ENCODE measurements at regions not wholly inside any gene's neighbourhood (a gene's known extent, or its start where the extent isn't known, plus 50 kb on each side); places are given as distances from the start of the nearest gene placed in this dataset.

DNA sequence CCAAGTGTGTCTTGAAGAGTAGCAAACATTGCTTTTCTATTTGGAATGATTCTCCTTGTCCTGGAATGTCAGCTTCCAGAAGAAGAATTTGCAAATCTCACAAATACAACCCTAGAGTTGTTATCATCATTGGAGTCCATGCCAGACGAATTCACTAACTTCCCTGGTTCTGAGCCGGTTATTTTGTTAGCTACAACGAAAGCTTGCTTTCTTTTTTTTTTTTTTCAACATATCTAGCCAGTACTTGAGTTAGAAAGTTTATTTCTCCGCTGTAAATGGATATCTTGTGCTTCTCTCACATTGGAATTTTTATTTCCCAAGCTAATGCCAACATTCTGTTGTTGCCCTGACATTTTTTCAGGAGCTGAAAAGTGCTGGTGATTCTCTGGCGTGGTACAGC is 138.1 kb upstream of the POM121L12 start:
- no peak for DNase-seq (ENCODE audit: low read depth, low spot score)

DNA sequence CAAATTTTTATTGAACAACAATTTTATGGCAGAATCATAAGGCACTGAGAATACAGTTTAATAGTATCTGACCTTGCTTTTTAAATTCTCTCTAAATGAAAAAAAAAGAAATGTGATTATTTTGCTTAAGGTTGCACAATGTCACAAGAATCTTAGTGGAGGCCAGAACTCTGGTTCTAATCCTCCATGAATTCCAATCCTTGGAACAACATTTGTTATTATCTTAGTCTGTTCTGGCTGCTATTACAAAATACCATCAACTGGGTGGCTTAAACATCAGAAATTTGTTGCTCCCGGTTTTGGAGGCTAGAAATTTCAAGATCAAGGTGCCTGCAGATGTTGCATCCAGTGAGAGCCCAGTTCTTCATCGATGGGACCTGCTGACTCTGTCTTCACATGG is 158.2 kb upstream of the POM121L12 start:
- DNase-seq (ENCODE audit: low read depth, low spot score), result no peak

DNA sequence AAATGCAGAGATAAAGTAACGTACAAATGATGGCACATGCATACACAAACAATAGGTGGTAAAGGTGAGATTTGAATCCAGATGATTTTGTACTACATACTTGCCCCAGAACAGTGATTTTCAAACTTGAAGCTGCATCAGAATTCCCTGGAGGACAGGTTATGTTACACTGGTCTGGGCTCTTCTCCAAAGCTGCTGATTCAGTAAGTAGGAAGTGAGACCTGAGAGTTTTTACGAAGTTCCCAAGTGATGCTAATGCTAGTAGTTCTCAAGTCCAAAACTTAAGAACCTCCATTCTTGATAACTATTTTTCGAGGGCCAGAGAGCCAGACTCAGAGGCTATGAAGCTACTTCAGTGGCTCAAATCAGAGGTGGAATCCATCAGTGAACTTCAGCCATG is 159.0 kb upstream of the POM121L12 start:
- DNase-seq (ENCODE audit: low read depth, low spot score), result no peak

DNA sequence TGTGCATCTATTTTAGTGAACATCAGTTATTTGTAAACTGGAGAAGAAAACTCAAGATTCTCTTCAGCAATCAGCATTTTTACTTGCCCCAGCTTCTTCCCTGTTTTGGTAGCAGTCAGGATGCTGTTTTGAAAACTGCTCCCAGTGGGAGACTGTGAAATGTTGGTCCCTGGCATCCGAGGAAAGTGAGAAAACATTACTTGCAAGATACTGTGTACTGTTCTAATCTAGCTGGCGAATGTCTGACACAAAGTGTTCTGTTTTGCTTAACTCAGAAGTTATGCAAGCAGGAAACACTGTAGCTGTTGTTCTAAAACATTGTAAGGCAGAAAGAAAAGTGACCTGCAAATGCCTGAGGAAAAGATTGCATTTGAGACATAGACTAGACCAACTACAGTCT is 171.8 kb upstream of the POM121L12 start:
- DNase-seq (ENCODE audit: low read depth, low spot score), result no peak

DNA sequence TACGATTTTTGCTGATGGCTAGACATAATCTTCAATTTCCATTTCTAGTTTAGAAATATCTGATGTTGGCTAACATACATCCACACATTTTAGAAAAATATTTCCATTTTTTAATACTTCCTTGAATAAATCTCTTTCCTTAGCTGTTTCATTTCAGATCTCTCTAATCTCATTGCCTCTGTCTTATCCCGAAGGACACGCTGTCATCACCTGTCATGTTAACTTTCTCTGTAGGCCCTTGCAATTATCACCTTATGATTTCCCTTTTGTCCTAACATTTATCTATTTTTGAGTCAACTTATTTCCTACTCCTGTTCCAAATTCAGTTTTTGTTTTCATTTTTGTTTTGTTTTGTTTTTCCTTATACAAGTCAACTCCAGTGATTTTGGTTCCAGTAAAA is 173.1 kb upstream of the POM121L12 start:
- no peak for DNase-seq (ENCODE audit: low read depth, low spot score)

DNA sequence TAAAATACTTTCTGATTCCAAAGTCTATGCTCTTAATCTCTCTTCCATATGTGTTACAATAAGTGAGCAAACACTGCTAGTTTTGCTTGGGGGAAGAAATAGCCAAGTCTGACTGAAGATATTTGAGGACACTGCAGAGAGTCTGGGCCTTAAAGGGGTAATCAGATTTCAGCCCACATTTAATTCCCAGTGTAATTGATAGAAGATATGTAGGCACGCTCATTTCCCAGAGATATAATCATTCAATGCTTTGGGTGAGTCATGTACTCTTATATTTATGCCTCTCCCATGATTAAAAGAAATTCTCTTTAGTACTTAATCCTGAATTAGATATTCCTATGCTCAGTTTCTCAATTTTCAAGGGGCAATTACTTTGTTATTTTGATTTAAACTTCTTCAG is 178.1 kb upstream of the POM121L12 start:
- no peak for DNase-seq (ENCODE audit: low read depth, low spot score)

DNA sequence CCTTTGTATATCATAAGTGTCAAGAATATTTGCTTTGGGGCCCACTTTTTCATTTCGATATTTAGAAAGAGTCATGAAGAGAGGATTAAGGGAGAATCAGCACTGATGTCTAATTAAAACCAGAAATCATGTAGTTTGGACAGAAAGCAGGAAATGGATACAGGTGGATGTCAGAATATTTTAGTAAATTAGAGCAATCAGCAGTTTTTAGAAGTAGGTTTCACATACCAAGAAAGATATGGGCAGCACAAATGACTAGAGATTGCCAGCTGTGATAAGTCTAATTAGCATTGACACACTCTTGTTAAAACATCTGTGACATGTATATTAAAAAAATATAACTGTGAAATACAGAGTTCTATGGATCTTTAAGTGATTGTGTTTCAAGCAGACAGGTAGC is 180.8 kb upstream of the POM121L12 start:
- no peak for DNase-seq (ENCODE audit: low read depth, low spot score)

DNA sequence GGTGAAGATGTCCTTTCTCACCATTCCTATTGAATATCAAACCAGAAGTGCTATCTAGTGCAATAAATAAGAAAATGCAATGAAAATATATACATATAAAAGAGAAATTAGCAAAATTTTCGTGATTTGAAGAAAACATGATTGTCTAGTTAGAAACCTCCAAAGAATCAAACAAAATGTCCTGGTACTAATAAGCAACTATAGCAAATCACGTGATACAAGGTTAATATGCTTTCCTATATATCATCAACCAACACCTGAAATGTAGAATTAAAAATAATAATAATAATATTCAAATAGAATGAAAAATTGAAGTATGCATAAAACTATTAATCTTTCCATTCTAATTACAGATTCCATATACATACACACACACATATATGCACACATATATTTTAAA is 183.9 kb upstream of the POM121L12 start:
- DNase-seq (ENCODE audit: low read depth, low spot score), result no peak

DNA sequence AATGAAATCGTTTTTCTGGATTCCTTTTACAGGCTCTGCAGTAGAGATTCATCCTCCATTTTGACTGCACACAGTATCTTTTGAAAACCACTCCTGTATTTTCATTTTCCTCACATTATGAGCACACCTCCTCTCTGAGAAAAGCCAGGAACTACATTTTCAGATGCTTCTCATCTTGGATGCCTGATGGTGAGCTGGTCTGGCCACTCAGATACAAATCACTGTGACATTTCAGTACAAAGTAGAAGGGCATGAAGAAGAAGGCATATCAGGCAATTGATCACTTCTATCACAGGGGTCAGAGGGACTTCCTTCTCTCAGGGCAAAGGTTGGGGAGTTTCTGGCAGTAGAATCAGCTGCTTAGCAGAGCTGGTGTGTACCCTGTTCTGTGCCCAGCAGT is 192.0 kb upstream of the POM121L12 start:
- DNase-seq (ENCODE audit: low read depth, low spot score), result no peak

DNA sequence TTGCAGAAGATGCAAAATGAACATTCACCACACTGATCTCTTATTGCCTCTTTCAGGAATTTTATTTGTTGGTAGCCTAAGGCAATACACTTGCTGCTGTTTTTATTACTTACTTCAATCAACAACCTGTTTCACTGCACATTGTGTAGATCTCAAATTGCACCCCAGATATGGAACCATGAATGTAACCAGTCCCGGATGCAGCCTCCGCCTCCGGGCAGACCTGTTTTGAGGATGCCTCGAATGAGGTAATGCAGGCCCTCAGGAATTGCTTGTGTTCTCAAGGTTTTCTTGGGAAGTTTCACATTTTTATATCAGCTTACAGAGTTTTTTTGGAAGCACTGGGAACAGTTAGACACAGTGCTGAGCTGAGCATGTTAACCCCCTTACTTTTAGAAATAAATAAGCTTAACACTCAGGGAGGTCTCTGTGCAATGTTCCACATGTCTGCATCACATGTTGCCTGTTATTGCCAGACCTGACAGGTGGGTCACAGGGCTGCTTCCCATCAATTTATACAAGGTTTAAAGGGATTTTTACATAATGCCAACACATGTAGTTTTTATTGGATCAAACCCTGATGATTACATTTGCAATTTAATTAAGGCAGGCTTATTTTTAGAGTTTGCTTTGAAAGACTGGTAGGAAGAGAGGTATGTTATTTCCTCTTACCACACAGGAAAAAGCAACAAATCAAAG is 193.1 kb upstream of the POM121L12 start:
- DNase-seq (ENCODE audit: low read depth, low spot score), result no peak

DNA sequence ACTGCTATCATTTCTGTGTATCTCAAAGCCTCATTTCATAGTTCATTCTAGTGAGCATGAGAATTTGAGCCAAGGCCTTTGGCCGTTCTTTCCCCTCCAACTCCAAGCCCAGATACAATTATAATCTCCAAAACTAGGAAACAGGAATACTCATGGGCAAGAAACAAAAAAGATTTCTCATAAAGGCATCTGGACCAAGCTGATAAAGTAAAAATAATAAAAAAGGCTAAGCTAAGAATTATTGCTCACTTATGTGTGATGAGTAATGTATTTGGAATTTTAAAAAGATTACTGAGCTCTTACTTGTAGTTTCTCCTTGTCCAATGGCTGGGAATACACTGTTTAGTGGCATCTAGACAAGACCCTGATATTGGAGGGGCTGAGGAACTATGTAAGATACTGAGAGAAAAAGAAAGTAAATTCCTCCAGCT is 196.4 kb upstream of the POM121L12 start:
- DNase-seq (ENCODE audit: low read depth, low spot score), result peak; percentile 36

DNA sequence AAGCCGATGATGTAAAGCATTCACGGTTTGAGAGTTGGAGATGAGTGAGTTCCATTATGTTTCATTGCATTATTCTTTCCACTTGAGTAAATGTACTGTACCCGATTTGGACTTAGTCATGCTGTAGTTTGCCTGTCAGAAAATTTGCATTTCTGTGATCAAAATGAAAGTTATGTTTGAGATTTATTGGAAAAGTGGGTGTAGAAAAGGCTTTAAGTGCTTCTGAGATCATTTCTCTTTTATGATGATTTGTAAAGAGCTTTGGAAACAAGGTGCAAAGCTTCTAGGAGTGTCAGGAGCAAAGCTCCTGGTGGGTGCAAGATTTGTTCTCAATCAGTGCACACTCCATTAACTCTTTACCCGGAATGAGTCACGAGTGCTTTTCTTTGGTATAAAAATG is 204.1 kb upstream of the POM121L12 start:
- DNase-seq (ENCODE audit: low read depth, low spot score), result no peak

DNA sequence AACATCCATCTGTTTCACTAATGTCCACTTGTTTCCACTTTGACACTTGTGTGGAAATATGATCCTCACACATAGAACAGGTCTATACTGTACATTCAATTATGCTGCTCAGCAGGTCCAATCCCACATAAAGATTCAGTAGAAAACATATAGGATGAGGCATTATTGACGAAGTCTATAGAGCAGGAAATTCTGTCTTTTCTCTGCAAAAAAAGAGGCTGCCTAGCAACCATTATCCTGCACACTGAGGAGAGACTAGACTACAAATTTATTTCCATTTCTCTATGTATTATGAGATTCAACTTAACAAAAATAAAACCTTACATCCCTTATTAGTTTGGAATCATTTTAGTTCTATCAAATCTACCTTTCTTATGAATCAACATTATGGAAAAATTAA is 204.6 kb upstream of the POM121L12 start:
- DNase-seq (ENCODE audit: low read depth, low spot score), result no peak

DNA sequence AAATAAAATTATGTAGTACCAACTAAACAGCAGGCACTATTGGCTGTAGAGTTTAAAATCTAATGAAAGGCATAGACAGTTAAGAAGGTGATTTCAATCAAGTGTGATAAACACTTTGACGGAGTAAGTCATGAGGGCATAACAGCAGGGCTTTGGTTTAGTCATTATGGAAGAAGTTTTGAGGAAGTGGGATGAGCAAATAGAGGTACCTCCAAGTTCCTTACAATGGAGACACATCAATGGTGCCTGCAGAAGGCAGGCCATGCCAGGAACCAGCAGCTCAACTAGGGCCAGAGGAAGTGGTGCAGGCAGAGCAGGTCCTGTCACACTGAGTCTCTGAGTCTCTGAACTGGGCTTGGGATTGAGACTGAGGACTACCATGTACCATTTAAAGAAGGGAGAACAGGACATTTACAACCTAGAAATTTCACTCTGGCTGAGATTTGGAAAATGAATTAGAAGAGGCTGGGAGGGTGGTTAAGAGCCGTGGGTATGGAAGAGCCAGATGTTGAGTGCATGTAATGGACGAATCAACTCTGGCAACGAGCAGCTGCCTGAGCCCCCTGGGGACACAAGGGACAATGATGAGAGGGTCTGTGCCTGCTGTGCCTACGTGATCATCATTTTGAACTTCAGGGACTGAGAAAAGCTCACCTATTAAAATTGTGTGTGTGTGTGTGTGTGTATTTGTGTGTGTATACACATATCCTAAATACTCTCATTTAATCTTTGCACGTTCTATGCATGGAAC is 208.7 kb upstream of the POM121L12 start:
- DNase-seq (ENCODE audit: low read depth, low spot score), result no peak

DNA sequence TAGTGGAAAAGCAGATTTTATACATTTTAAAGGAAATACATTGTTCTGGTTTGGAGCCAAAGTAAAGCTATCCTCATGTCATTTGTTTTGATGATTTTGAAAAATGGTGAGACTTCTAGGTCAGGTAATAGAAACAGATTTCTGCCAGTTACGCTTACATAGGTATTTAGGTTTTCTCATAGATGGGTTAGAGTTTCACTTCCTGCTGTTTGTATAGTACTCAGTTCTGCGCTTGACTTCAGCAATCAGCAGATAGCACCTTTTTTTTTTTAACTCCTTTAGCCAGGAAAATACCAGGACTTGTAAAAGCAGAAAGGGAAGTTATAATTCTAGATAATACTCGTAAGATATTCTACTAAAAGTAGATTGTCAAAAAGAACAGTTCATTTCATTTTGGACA is 209.8 kb upstream of the POM121L12 start:
- DNase-seq (ENCODE audit: low read depth, low spot score), result no peak

DNA sequence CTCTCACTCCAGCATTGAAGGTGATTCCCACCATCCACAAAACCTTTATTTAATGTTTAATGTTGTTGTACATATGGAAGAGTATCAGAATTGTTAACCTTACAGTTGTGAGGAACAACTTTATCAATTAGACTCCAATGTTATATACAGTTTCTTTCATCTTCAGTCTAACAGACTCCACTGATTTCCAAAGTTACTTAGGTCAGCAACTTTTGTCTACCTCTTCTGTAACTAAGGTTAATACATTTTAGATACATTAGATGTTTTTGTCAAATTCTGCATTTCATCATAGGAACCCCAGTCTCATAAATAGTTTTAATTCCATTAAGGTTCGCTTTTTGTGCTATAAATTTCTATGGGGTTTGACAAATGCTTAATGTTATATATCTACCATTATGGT is 223.9 kb upstream of the POM121L12 start:
- DNase-seq (ENCODE audit: low read depth, low spot score), result no peak

DNA sequence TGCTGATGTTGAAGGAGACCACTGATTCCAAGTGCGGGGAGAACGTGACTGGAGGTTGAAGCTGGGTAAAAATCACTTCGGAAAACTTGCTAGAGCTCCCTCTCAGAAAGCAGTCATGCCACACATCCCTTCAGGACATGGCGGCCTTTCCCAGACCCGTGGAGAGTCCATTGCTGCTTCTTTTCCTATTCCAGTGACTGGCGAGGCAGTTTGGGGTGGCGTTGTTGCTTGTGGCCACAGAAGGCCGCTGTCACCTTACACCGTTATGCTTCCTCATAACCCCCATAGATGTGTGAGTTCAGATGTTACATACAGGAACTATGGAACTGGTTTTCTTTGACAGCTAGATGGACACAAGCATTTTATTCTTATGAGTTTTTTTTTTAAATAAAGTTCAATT is 235.6 kb upstream of the POM121L12 start:
- no peak for DNase-seq (ENCODE audit: low read depth, low spot score)

DNA sequence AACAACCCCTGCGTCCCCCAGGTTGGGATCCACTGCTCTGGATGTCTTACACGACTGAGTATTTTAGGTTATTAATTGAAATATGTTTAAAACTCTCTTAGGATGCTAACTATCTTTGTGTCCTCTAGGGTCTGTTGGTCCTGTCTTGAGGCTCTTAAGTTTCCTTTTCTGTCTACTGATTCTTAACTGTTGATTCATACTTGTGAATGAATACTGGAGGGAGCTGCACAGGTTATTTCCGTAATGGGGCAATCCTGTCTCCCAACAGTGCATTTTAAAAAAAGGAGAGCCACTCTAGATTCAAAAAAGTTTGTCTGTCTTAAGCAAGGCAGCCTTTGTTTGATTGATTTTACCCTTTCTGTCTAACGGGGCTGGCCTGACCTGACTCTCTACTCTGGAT is 237.6 kb upstream of the POM121L12 start:
- no peak for DNase-seq (ENCODE audit: low read depth, low spot score)

DNA sequence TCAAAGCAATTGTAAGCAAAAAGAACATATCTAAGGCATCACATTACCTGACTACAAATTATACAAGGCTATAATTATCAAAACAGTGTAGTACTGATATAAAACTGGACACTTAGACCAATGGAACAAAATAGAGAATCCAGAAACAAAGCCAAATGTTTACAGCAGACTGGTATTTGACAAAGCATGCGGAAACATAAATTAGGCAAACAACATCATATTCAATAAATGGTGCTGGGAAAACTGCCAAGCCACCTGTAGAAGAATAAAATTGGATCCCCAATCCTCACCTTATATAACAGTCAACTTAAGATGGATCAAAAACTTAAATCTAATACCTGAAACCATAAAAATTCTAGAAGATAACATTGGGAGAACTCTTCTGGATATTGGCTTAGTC is 240.8 kb upstream of the POM121L12 start:
- no peak for DNase-seq (ENCODE audit: low read depth, low spot score)

DNA sequence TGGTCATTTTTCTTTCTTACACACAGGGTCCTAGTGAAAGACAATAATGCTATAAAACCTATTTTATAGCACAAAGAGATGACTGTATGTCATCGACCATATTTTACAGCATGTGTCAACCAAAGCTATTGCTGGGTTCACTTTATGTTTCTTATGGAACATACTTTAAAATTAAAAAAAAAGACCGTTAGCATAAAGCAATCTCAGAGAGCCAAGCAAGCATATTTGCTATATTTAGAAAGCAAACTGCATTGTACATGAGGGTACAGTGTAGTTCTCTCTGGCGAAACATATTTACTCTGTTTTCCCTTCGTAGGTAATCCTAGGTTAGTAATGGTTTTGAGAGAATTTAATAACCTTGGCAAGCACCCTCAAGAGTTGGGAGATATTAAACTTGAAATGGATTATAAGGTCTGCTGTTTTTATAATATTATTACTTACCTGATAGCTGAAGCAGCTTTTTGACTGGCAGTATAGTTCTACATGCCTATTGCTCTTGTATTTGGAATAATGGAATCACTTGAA is 244.2 kb upstream of the POM121L12 start:
- DNase-seq (ENCODE audit: low read depth, low spot score), result no peak

DNA sequence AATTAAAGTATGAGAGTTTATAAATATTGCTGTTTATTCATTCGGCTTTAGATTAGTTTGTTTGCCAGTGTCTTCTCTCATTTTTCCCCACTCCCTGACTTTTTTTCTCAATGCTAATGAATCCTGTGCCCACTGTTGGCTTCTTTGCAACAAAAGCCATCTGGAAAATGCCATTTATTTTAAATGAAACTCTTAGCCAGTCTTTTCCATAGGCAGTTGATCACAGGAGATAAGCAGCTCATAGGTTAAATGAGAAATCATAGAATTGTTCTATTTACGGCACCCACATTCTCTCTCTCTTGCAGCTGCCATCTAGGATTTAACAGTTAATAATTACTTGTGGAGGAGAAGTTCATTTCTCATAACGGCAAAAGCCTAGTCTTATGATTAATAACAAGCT is 249.3 kb upstream of the POM121L12 start:
- DNase-seq (ENCODE audit: low read depth, low spot score), result no peak

DNA sequence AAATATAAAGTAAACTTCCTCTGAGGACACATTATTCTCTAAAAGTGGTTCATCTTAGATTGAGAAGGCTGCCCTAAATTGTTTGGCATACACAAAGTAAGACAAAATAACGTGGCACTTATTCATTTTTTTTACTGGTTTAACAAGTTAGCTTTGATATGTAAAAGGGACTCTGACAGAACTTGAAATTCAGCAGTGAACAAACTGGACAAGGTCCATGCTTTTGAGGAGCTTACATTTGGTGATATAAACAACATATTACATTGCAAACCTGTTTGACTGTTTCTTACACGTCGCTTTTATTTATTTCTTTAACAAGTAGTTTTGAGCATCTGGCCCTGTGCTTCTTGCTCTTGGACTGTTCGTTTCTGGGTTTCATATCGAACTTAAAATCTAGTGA is 253.1 kb upstream of the POM121L12 start:
- DNase-seq (ENCODE audit: low read depth, low spot score), result no peak

DNA sequence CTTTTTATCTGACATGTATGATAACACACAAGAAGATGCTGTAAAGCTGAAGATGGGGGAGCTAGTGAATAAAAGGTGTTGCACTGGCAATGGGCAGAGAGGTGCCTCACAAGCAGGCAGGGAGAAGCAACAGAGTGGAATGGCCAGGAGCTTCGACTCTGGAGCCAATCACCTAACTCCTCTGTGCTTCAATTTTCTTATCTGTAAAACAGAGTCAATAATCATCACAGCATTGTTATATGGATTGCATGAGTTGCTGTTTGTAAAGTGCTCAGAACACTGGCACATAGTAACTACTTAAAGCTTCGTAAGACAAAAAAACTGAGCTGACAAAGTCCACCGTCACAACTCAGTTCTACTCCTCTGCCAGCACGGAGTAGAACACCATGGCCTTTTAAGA is 254.2 kb upstream of the POM121L12 start:
- no peak for DNase-seq (ENCODE audit: low read depth, low spot score)
